ENCODE measurements at regions not wholly inside any gene's neighbourhood (a gene's known extent, or its start where the extent isn't known, plus 50 kb on each side); places are given as distances from the start of the nearest gene placed in this dataset.

DNA sequence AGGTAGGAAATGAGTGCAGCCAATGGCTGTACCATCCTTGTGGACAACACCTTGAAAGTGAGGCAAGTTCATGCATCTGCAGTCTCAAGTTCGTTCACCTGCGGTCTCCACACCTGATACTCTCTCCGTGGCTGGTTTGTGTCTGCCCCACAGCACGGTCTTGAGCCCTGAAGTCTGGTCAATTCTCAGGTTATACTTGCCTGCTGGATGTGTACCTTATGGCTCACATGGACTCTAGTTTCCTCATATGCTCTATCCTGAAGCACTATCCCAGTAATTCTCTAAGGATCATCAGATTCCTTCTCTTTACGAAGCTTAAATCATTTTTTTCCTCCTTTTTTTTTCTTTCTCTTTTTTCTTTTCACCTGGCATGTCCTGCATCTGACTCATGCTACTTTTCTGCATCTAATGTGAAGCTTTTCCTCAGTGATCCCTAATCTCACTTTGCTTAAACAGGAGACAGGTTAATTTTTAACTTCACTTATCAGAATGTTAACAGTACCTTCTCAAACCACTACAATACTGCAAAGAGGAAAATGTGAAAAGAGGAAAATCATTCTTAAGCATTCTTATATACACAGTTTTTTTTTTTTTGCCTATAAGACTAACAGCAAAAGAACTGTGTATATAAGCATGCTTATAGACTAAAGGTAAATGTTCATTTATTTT, 511.2 kb downstream of the SOX11 start:
- Histone ChIP-seq H3K4me3 (ENCODE audit: low read depth in 2 of 2, low read length in 1 of 2) (no peak overlapping the region), H3K4me1 (ENCODE audit: control insufficient read depth in 1 of 2, insufficient read depth in 2 of 2, low read depth in 1 of 2, low read length in 1 of 2) (peaks cover 0 to 2% of the 10 kb centered on the region in 2 experiments; a peak in 1 of 4 replicates), H3F3A (replicated peaks; ENCODE audit: insufficient read depth) (no peaks in the 10 kb centered on the region), H3K36me3 (replicated peaks in 1 of 2; ENCODE audit: control insufficient read depth in 1 of 2, insufficient read depth in 2 of 2, low read length in 1 of 2) (no peaks in the 10 kb centered on the region), H2AFZ (ENCODE audit: low read depth) (no peak overlapping the region), H3K27me3 (ENCODE audit: insufficient read depth) (no peaks in the 10 kb centered on the region), H3K9ac (no peak overlapping the region), H4K20me1 (ENCODE audit: insufficient read depth) (no peaks in the 10 kb centered on the region), H3K9me3 (no peaks in the 10 kb centered on the region), H3K4me2 (no peak overlapping the region), H3K9me2 (no peaks in the 10 kb centered on the region), H3K79me2 (ENCODE audit: insufficient read depth) (no peaks in the 10 kb centered on the region), H3K27ac (ENCODE audit: low read depth in 2 of 2, low read length in 1 of 2) (no peak overlapping the region)
- ChIA-PET CTCF (interaction anchor here (0.6 kb wide), 1 partner anchor 289 kb away, joined by 4 read pairs; no protein-coding TSS in a partner anchor), POLR2A (no interaction called here)
- DNase-seq: no peak
- TF ChIP-seq, protein P1, sequence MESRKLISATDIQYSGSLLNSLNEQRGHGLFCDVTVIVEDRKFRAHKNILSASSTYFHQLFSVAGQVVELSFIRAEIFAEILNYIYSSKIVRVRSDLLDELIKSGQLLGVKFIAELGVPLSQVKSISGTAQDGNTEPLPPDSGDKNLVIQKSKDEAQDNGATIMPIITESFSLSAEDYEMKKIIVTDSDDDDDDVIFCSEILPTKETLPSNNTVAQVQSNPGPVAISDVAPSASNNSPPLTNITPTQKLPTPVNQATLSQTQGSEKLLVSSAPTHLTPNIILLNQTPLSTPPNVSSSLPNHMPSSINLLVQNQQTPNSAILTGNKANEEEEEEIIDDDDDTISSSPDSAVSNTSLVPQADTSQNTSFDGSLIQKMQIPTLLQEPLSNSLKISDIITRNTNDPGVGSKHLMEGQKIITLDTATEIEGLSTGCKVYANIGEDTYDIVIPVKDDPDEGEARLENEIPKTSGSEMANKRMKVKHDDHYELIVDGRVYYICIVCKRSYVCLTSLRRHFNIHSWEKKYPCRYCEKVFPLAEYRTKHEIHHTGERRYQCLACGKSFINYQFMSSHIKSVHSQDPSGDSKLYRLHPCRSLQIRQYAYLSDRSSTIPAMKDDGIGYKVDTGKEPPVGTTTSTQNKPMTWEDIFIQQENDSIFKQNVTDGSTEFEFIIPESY (IDR thresholded peaks at IDR 0.05; ENCODE audit: borderline replicate concordance, low read depth): no peak
- TF ChIP-seq MEF2A (IDR thresholded peaks at IDR 0.05; ENCODE audit: borderline replicate concordance, low read depth): no peak
- no peak for TF ChIP-seq FOXJ3 (CRISPR knock-in tag; IDR thresholded peaks at IDR 0.05)
- TF ChIP-seq, protein P2, sequence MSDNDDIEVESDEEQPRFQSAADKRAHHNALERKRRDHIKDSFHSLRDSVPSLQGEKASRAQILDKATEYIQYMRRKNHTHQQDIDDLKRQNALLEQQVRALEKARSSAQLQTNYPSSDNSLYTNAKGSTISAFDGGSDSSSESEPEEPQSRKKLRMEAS (IDR thresholded peaks at IDR 0.05; ENCODE audit: low read depth): no peak
- no peak for TF ChIP-seq EZH2phosphoT487 (IDR thresholded peaks at IDR 0.05; ENCODE audit: borderline replicate concordance, low read depth)
- no peak for TF ChIP-seq SMC3 (IDR thresholded peaks at IDR 0.05; ENCODE audit: low read depth, low read length)
- TF ChIP-seq POLR2AphosphoS5 (IDR thresholded peaks at IDR 0.05; ENCODE audit: low read depth, low read length): no peak
- TF ChIP-seq GATA2 (CRISPR knock-in tag; IDR thresholded peaks at IDR 0.05): no peak
- no peak for TF ChIP-seq TAF1 (IDR thresholded peaks at IDR 0.05; ENCODE audit: borderline replicate concordance, low read depth, low read length)
- no peak for TF ChIP-seq RCOR1 (IDR thresholded peaks at IDR 0.05; ENCODE audit: low read length)
- 61% methylated on average over 5 of the region's 5 CpGs for WGBS (ENCODE audit: low lambda C conversion rate)

DNA sequence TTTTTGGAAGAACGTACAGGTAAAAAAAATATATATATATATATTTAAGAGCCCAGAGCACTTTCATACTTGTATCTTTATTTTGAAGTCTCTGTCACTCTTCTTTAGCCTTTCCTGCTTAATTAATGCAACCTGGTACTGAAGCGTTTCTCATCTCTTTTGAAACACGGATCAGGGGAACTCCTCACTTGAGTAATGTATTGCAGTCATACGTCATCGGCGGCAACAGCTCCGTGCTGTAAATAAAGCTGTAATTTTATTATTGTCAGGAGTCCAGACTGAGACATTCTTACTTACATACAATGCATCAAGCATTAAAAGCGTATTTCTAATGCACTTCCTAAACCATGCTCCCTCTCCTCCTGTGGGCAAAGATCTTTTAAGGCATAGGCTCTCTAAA, 514.7 kb downstream of the SOX11 start:
- ChIA-PET CTCF (no interaction called here), POLR2A (no interaction called here)
- Histone ChIP-seq H4K20me1 (ENCODE audit: insufficient read depth) (no peaks in the 10 kb centered on the region), H3K36me3 (replicated peaks in 1 of 2; ENCODE audit: control insufficient read depth in 1 of 2, insufficient read depth in 2 of 2, low read length in 1 of 2) (no peaks in the 10 kb centered on the region), H3K9me2 (no peaks in the 10 kb centered on the region), H3K9ac (no peak overlapping the region), H2AFZ (ENCODE audit: low read depth) (no peak overlapping the region), H3F3A (replicated peaks; ENCODE audit: insufficient read depth) (no peaks in the 10 kb centered on the region), H3K4me3 (ENCODE audit: low read depth in 2 of 2, low read length in 1 of 2) (no peak overlapping the region), H3K9me3 (no peaks in the 10 kb centered on the region), H3K27me3 (ENCODE audit: insufficient read depth) (no peaks in the 10 kb centered on the region), H3K79me2 (ENCODE audit: insufficient read depth) (no peaks in the 10 kb centered on the region), H3K27ac (ENCODE audit: low read depth in 2 of 2, low read length in 1 of 2) (no peak overlapping the region), H3K4me1 (ENCODE audit: control insufficient read depth in 1 of 2, insufficient read depth in 2 of 2, low read depth in 1 of 2, low read length in 1 of 2) (peaks cover 0 to 2% of the 10 kb centered on the region in 2 experiments; a peak in 1 of 4 replicates), H3K4me2 (no peak overlapping the region)
- DNase-seq: no peak
- whole genome bisulfite sequencing (ENCODE audit: low lambda C conversion rate): 61% methylated on average over 8 of the region's 8 CpGs
- TF ChIP-seq, protein P3, sequence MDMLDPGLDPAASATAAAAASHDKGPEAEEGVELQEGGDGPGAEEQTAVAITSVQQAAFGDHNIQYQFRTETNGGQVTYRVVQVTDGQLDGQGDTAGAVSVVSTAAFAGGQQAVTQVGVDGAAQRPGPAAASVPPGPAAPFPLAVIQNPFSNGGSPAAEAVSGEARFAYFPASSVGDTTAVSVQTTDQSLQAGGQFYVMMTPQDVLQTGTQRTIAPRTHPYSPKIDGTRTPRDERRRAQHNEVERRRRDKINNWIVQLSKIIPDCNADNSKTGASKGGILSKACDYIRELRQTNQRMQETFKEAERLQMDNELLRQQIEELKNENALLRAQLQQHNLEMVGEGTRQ (IDR thresholded peaks at IDR 0.05; ENCODE audit: borderline replicate concordance, low read depth, low read length): no peak
- TF ChIP-seq MEF2A (IDR thresholded peaks at IDR 0.05; ENCODE audit: borderline replicate concordance, low read depth): no peak
- TF ChIP-seq EP300 (IDR thresholded peaks at IDR 0.05; ENCODE audit: borderline replicate concordance in 1 of 2, low read depth in 1 of 2, low read length in 1 of 2): no peak
- TF ChIP-seq GATA2 (CRISPR knock-in tag; IDR thresholded peaks at IDR 0.05): no peak
- TF ChIP-seq, protein P4, sequence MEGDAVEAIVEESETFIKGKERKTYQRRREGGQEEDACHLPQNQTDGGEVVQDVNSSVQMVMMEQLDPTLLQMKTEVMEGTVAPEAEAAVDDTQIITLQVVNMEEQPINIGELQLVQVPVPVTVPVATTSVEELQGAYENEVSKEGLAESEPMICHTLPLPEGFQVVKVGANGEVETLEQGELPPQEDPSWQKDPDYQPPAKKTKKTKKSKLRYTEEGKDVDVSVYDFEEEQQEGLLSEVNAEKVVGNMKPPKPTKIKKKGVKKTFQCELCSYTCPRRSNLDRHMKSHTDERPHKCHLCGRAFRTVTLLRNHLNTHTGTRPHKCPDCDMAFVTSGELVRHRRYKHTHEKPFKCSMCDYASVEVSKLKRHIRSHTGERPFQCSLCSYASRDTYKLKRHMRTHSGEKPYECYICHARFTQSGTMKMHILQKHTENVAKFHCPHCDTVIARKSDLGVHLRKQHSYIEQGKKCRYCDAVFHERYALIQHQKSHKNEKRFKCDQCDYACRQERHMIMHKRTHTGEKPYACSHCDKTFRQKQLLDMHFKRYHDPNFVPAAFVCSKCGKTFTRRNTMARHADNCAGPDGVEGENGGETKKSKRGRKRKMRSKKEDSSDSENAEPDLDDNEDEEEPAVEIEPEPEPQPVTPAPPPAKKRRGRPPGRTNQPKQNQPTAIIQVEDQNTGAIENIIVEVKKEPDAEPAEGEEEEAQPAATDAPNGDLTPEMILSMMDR (IDR thresholded peaks at IDR 0.05): no peak
- no peak for TF ChIP-seq RFX5 (IDR thresholded peaks at IDR 0.05; ENCODE audit: low read length)
- no peak for TF ChIP-seq NRF1 (IDR thresholded peaks at IDR 0.05; ENCODE audit: low read depth, low read length)
- TF ChIP-seq, protein P5, sequence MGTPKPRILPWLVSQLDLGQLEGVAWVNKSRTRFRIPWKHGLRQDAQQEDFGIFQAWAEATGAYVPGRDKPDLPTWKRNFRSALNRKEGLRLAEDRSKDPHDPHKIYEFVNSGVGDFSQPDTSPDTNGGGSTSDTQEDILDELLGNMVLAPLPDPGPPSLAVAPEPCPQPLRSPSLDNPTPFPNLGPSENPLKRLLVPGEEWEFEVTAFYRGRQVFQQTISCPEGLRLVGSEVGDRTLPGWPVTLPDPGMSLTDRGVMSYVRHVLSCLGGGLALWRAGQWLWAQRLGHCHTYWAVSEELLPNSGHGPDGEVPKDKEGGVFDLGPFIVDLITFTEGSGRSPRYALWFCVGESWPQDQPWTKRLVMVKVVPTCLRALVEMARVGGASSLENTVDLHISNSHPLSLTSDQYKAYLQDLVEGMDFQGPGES (IDR thresholded peaks at IDR 0.05; ENCODE audit: low read depth, low read length): no peak
- no peak for TF ChIP-seq RAD21 (IDR thresholded peaks at IDR 0.05; ENCODE audit: low read length)
- TF ChIP-seq POLR2AphosphoS5 (IDR thresholded peaks at IDR 0.05; ENCODE audit: low read depth, low read length): no peak
- no peak for TF ChIP-seq RXRA (IDR thresholded peaks at IDR 0.05; ENCODE audit: borderline replicate concordance, low read depth)
- TF ChIP-seq NFIC (IDR thresholded peaks at IDR 0.05; ENCODE audit: borderline replicate concordance): no peak
- TF ChIP-seq EZH2phosphoT487 (IDR thresholded peaks at IDR 0.05; ENCODE audit: borderline replicate concordance, low read depth): no peak
- no peak for TF ChIP-seq FOXM1 (IDR thresholded peaks at IDR 0.05; ENCODE audit: low read depth)
- no peak for TF ChIP-seq TCF12 (IDR thresholded peaks at IDR 0.05)
- TF ChIP-seq ELF1 (IDR thresholded peaks at IDR 0.05): no peak
- no peak for TF ChIP-seq SIN3A (IDR thresholded peaks at IDR 0.05; ENCODE audit: borderline replicate concordance, low read depth, low read length)

Measured in SK-N-SH (cell line).